Osteoblast (primary cell): ENCODE measurements at regions not wholly inside any gene's neighbourhood (a gene's known extent, or its start where the extent isn't known, plus 50 kb on each side); places are given as distances from the start of the nearest gene placed in this dataset.

Source experiments
- DNase-seq: peaks from one replicate; pipeline ENCODE4 v3.0.0; 2011; ENCODE audit warnings: low spot score, mixed read lengths; ENCODE audit not compliant: insufficient read length; ENCODE audit errors: missing footprints
- H2AFZ ChIP-seq: 2 replicates; pipeline ENCODE4 v1.6.0; 2011; ENCODE audit warnings: mild to moderate bottlenecking, low read length
- H3K27ac ChIP-seq: 2 replicates; pipeline ENCODE4 v1.5.1; 2011; ENCODE audit warnings: mild to moderate bottlenecking, low read depth, low read length, moderate library complexity
- H3K27me3 ChIP-seq: 2 replicates; pipeline ENCODE4 v1.6.0; 2012; ENCODE audit warnings: mild to moderate bottlenecking, control low read depth, inconsistent platforms, low read length, moderate library complexity; ENCODE audit not compliant: insufficient read depth
- H3K36me3 ChIP-seq: 2 replicates; pipeline ENCODE4 v1.5.1; 2011; ENCODE audit warnings: mild to moderate bottlenecking, low read length, control low read depth, moderate library complexity; ENCODE audit not compliant: insufficient read depth
- H3K4me1 ChIP-seq: 2 replicates; pipeline ENCODE4 v1.5.1; 2011; ENCODE audit warnings: mild to moderate bottlenecking, low read length, control low read depth, moderate library complexity; ENCODE audit not compliant: insufficient read depth
- H3K4me2 ChIP-seq: 2 replicates; pipeline ENCODE4 v1.6.0; 2011; ENCODE audit warnings: mild to moderate bottlenecking, low read length; ENCODE audit not compliant: insufficient read depth
- H3K4me3 ChIP-seq: fragments of 200-600 bp; sonication (generic); 3 replicates; pipeline ENCODE4 v1.5.1; 2012; ENCODE audit warnings: mild to moderate bottlenecking, low read length, inconsistent platforms; ENCODE audit not compliant: insufficient read depth
- H3K79me2 ChIP-seq: 2 replicates; pipeline ENCODE4 v1.6.0; 2012; ENCODE audit warnings: mild to moderate bottlenecking, low read length, control low read depth, inconsistent platforms; ENCODE audit not compliant: insufficient read depth
- H3K9me3 ChIP-seq: 2 replicates; pipeline ENCODE4 v1.5.1; 2011; ENCODE audit warnings: low read depth, low read length, control low read depth
- H4K20me1 ChIP-seq: 2 replicates; pipeline ENCODE4 v1.6.0; 2012; ENCODE audit warnings: mild to moderate bottlenecking, low read length, control low read depth; ENCODE audit not compliant: insufficient read depth
- CTCF ChIP-seq: IDR thresholded peaks from 2 replicates; pipeline ENCODE4 v1.5.1; 2011; ENCODE audit warnings: mild to moderate bottlenecking, low read depth, low read length, moderate library complexity; ENCODE audit errors: extremely low read depth

- Histone ChIP-seq H3K4me3 (no peak overlapping the region), H3K79me2 (no peaks in the 10 kb centered on the region), H3K36me3 (no peaks in the 10 kb centered on the region), H3K9me3 (peaks cover 2% of the 10 kb centered on the region), H3K27me3 (no peaks in the 10 kb centered on the region), H4K20me1 (no peaks in the 10 kb centered on the region), H3K27ac (no peak overlapping the region), H2AFZ (no peak overlapping the region), H3K4me2 (no peak overlapping the region), H3K4me1 (no peaks in the 10 kb centered on the region)
- TF ChIP-seq CTCF: no peak
- DNase-seq: no peak
Observed at GRCh38 chr2:6168485-6168884, 476.3 kb downstream of the SOX11 start.

GRCh38 chr2:6171294-6171693 is 479.1 kb downstream of the SOX11 start:
- H3K27me3 ChIP-seq: no peaks in the 10 kb centered on the region
- H3K4me3 ChIP-seq: no peak overlapping the region
- H4K20me1 ChIP-seq: no peaks in the 10 kb centered on the region
- H3K27ac ChIP-seq: no peak overlapping the region
- no peak overlapping the region for H3K4me2 ChIP-seq
- no peaks in the 10 kb centered on the region for H3K4me1 ChIP-seq
- H3K79me2 ChIP-seq: no peaks in the 10 kb centered on the region
- H2AFZ ChIP-seq: no peak overlapping the region
- peaks cover 2% of the 10 kb centered on the region for H3K9me3 ChIP-seq
- H3K36me3 ChIP-seq: no peaks in the 10 kb centered on the region
- no peak for TF ChIP-seq CTCF
- no peak for DNase-seq

- H3K4me3 ChIP-seq: no peak overlapping the region
- TF ChIP-seq CTCF: no peak
- no peaks in the 10 kb centered on the region for H4K20me1 ChIP-seq
- H3K27me3 ChIP-seq: no peaks in the 10 kb centered on the region
- no peaks in the 10 kb centered on the region for H3K36me3 ChIP-seq
- H2AFZ ChIP-seq: no peak overlapping the region
- no peak overlapping the region for H3K4me2 ChIP-seq
- no peaks in the 10 kb centered on the region for H3K9me3 ChIP-seq
- no peaks in the 10 kb centered on the region for H3K4me1 ChIP-seq
- DNase-seq: no peak
- no peaks in the 10 kb centered on the region for H3K79me2 ChIP-seq
- H3K27ac ChIP-seq: no peak overlapping the region
Observed at GRCh38 chr2:6177811-6178210, 485.6 kb downstream of the SOX11 start.

- Histone ChIP-seq H4K20me1 (no peaks in the 10 kb centered on the region), H3K27ac (no peak overlapping the region), H3K4me3 (no peak overlapping the region), H3K79me2 (no peaks in the 10 kb centered on the region), H3K27me3 (no peaks in the 10 kb centered on the region), H3K4me2 (no peak overlapping the region), H3K9me3 (no peaks in the 10 kb centered on the region), H2AFZ (peak overlapping the region; percentile 5), H3K36me3 (no peaks in the 10 kb centered on the region), H3K4me1 (no peaks in the 10 kb centered on the region)
- no peak for DNase-seq
- TF ChIP-seq CTCF: no peak
Observed at GRCh38 chr2:6181525-6181924, 489.3 kb downstream of the SOX11 start.
